C4-2B (cell line): ENCODE measurements at regions not wholly inside any gene's neighbourhood (a gene's known extent, or its start where the extent isn't known, plus 50 kb on each side); places are given as distances from the start of the nearest gene placed in this dataset.
"Not testable (repeated sequence)": the region's sequence is repeated elsewhere in the genome, so short reads cannot be mapped to it uniquely, and the experiment has no call there.

ENCODE experiments used
- ZFX ChIP-seq: fragments of 450-650 bp; IDR thresholded peaks from 2 replicates; pipeline ENCODE4 v1.6.1; 2017
- TF ChIP-seq, protein P1 (sequence below): fragments of 450-650 bp; conservative IDR thresholded peaks from 2 replicates; pipeline ENCODE4 v1.5.1; 2017; ENCODE audit warnings: mild to moderate bottlenecking

GRCh38 chrX:73961867-73962266, 109.4 kb upstream of the XIST start:
- not testable (repeated sequence) for TF ChIP-seq ZFX
- TF ChIP-seq, protein P1, sequence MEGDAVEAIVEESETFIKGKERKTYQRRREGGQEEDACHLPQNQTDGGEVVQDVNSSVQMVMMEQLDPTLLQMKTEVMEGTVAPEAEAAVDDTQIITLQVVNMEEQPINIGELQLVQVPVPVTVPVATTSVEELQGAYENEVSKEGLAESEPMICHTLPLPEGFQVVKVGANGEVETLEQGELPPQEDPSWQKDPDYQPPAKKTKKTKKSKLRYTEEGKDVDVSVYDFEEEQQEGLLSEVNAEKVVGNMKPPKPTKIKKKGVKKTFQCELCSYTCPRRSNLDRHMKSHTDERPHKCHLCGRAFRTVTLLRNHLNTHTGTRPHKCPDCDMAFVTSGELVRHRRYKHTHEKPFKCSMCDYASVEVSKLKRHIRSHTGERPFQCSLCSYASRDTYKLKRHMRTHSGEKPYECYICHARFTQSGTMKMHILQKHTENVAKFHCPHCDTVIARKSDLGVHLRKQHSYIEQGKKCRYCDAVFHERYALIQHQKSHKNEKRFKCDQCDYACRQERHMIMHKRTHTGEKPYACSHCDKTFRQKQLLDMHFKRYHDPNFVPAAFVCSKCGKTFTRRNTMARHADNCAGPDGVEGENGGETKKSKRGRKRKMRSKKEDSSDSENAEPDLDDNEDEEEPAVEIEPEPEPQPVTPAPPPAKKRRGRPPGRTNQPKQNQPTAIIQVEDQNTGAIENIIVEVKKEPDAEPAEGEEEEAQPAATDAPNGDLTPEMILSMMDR, result not testable (repeated sequence)
